HG03108 (cell line): ENCODE measurements at regions not wholly inside any gene's neighbourhood (a gene's known extent, or its start where the extent isn't known, plus 50 kb on each side); places are given as distances from the start of the nearest gene placed in this dataset.

Experiments
- ATAC-seq: cut with Tn5 transposase; IDR thresholded peaks from one replicate; pipeline ENCODE4 v1.9.1; 2021; ENCODE audit warnings: moderate library complexity; ENCODE audit not compliant: unreplicated experiment

DNA sequence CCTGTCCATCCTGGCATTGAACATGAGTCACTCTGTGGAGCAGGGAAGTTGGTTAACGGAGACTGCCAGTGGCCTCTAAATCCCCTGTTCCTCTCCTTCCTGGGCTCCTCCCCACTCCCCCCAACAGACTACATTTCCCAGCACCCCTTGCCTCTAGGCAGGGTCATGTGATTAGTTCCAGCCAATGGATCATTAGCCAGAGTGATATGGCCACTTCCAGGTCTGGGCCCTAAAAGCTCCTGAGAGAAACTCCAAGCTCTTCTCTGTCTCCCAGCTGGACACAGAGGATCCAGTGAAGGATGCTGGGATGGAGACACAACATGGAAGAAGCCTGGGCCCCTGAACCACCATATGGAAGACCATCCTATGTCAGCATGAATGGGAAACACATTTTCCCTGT lies 54.4 kb upstream of the RFLNA start:
- ATAC-seq = no peak

DNA sequence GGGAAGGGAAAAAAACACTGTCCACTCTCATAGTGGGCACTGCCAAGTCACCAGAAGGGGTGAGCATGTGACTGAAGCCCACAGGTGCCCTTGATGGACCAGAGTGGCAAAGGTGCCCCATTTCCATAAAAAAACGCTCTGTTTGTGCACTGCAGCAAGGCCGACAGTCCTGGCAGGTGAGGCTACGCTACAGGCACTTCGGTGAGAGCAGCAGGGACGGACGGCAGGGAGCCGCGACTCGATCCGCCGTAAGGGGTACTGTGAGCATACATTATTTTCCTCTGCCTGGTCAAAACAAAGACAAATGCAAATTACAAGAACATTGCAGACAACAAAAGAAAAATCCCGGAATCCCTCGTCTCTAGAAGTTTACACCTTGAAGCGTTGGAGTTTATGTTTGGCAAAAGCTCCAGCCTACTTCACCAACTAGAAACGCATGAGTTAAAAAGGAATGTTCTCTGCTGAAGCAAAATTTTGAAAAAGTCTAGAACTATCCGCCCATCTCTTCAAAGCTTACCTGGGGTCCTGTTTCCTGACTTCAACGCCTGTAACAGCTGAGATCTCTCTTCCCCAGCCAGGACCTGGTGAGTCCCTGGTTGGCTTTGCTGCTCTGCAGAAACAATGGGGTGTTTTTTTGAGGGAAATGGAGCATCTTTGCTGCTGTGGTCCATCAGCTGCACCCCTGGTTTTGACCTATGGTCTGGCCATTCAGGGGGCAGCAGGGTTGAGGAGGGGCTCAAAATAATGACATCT lies 52.9 kb upstream of the RFLNA start:
- ATAC-seq = no peak

DNA sequence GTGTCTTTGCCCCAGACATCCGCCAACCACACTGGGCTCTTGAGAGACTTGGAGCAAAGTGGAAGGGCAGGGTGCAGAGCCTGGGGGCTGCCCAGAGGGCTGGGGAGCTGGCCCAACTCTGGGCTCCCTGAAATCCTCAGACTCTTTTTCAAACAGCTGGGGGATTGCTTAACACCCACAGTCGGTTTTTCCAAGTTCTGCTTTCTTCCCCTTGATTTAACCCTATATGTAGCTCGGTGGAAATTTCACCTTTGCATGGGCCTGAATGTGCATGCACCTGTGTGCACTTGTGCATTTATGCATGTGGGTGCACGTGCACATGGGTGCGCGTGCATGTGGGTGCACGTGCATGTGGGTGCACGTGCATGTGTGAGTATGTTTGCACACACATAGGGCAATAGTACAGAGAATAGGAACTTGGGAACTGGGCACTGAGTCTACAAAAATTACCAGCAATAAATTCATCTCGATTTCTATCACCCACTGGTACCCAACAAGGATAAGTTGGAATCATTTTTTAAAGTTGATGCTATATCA lies 52.3 kb upstream of the RFLNA start:
- no peak for ATAC-seq

DNA sequence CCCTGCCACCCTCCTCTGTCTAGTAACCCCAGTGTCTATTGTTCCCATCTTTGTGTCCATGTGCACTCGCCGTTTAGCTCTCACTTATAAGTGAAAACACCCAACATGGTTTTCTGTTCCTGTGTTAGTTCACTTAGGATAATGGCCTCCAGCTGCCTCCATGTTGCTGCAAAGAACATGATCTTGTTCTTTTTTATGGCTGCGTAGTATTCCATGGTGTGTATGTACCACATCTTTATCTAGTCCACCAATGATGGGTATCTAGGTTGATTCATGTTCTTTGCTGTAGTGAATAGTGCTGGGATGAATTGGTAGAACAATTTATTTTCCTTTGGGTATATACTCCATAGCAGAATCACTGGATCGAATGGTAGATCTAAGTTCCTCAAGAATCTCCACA lies 51.0 kb upstream of the RFLNA start:
- ATAC-seq = no peak
